ENCODE measurements at regions not wholly inside any gene's neighbourhood (a gene's known extent, or its start where the extent isn't known, plus 50 kb on each side); places are given as distances from the start of the nearest gene placed in this dataset.
A peak's percentile ranks its signal among the peaks of the same experiment; 100 is the strongest.

DNA sequence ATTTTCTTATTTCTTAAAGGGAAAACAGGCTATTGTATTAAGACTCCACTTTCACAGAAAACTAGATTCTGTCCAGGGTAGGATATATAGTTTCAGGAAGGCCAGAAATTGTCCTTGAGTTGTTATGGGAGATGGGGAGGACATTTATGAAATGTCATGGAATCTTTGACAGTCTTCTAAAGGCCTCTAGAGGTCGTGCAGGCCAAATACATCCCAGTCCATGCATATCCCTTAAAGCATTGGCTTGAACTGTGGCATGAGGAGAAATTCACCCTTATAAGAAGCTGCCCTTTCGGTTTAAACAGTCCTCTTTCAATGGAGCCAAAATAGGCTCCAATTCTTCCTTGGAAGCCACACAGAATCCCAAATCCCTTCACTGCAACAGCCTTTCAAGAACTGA lies 183.6 kb upstream of the NOCT start:
- TF ChIP-seq, protein P1, sequence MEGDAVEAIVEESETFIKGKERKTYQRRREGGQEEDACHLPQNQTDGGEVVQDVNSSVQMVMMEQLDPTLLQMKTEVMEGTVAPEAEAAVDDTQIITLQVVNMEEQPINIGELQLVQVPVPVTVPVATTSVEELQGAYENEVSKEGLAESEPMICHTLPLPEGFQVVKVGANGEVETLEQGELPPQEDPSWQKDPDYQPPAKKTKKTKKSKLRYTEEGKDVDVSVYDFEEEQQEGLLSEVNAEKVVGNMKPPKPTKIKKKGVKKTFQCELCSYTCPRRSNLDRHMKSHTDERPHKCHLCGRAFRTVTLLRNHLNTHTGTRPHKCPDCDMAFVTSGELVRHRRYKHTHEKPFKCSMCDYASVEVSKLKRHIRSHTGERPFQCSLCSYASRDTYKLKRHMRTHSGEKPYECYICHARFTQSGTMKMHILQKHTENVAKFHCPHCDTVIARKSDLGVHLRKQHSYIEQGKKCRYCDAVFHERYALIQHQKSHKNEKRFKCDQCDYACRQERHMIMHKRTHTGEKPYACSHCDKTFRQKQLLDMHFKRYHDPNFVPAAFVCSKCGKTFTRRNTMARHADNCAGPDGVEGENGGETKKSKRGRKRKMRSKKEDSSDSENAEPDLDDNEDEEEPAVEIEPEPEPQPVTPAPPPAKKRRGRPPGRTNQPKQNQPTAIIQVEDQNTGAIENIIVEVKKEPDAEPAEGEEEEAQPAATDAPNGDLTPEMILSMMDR (IDR thresholded peaks at IDR 0.05; ENCODE audit: low read depth, low read length): peak; percentile 20; the same call in 1 of the 2 replicates
- Histone ChIP-seq H3K4me1 (no peaks in the 10 kb centered on the region), H3K27me3 (no peaks in the 10 kb centered on the region), H3K4me3 (ENCODE audit: low read depth, low read length) (no peak overlapping the region), H3K9me3 (no peaks in the 10 kb centered on the region), H3K36me3 (no peaks in the 10 kb centered on the region)
- DNase-seq: no peak

- no peak for DNase-seq
- TF ChIP-seq, protein P1 (IDR thresholded peaks at IDR 0.05; ENCODE audit: low read depth, low read length): no peak
- H3K9me3 ChIP-seq: no peaks in the 10 kb centered on the region
- no peaks in the 10 kb centered on the region for H3K27me3 ChIP-seq
- no peak overlapping the region for H3K4me3 ChIP-seq (ENCODE audit: low read depth, low read length)
- H3K36me3 ChIP-seq: no peaks in the 10 kb centered on the region
- H3K4me1 ChIP-seq: no peaks in the 10 kb centered on the region
These were observed 186.7 kb upstream of the NOCT start for GRCh38 chr4:138828926-138829325.

GRCh38 chr4:138826754-138827153 lies 188.8 kb upstream of the NOCT start:
- no peaks in the 10 kb centered on the region for H3K27me3 ChIP-seq
- H3K36me3 ChIP-seq: no peaks in the 10 kb centered on the region
- DNase-seq: no peak
- H3K9me3 ChIP-seq: no peaks in the 10 kb centered on the region
- H3K4me1 ChIP-seq: no peaks in the 10 kb centered on the region
- H3K4me3 ChIP-seq (ENCODE audit: low read depth, low read length): no peak overlapping the region
- TF ChIP-seq, protein P1 (IDR thresholded peaks at IDR 0.05; ENCODE audit: low read depth, low read length): no peak

DNA sequence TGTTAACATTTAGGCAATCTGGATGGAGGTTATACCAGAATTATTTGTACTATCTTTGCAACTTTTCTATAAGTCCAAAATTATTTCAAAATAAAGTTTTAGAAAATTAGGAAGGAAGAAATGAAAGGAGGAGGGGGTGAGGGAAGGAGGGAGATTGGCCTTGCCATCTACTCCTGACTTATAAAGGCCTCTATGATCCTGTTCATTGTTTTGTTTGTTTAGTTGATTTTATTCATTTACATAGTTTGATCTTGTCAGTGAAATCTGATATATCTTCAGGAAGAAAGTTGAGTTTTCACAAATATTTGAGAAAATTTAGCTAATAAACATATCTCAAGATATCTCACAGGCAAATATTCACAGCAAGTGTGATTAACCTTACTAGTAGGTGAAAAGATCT lies 189.3 kb upstream of the NOCT start:
- Histone ChIP-seq H3K4me1 (no peaks in the 10 kb centered on the region), H3K9me3 (no peaks in the 10 kb centered on the region), H3K36me3 (no peaks in the 10 kb centered on the region), H3K27me3 (no peaks in the 10 kb centered on the region), H3K4me3 (ENCODE audit: low read depth, low read length) (no peak overlapping the region)
- DNase-seq: no peak
- TF ChIP-seq, protein P1 (IDR thresholded peaks at IDR 0.05; ENCODE audit: low read depth, low read length): no peak

DNA sequence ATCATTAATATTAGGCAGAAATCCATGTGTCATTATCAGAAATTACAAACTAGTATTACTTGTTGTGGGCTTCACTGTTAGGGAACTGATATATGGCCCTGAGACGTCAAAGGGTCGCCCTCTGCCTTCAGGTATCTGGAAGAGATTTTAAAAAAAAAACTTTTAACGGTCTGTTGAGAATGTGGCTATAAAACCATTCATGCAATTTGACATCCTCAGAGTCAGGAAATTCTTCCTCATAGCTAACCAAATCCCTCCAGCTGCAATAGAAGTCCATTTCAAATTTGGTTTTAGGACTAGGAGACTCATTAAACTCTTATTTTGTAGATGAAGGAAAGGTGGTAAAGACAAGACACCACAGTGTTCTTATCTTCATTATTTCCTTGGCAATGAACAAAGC lies 194.2 kb upstream of the NOCT start:
- no peak for DNase-seq
- H3K9me3 ChIP-seq: no peaks in the 10 kb centered on the region
- H3K4me1 ChIP-seq: no peaks in the 10 kb centered on the region
- H3K27me3 ChIP-seq: no peaks in the 10 kb centered on the region
- H3K4me3 ChIP-seq (ENCODE audit: low read depth, low read length): no peak overlapping the region
- TF ChIP-seq, protein P1 (IDR thresholded peaks at IDR 0.05; ENCODE audit: low read depth, low read length): no peak
- H3K36me3 ChIP-seq: no peaks in the 10 kb centered on the region

- no peaks in the 10 kb centered on the region for H3K36me3 ChIP-seq
- TF ChIP-seq, protein P1 (IDR thresholded peaks at IDR 0.05; ENCODE audit: low read depth, low read length): no peak
- H3K4me1 ChIP-seq: no peaks in the 10 kb centered on the region
- DNase-seq: peak; percentile 7
- no peaks in the 10 kb centered on the region; the same call in 1 of the 2 replicates for H3K9me3 ChIP-seq
- H3K4me3 ChIP-seq (ENCODE audit: low read depth, low read length): no peak overlapping the region
- no peaks in the 10 kb centered on the region for H3K27me3 ChIP-seq
These were observed 198.7 kb upstream of the NOCT start for GRCh38 chr4:138816875-138817274.
